GM12878 (cell line): ENCODE measurements at regions not wholly inside any gene's neighbourhood (a gene's known extent, or its start where the extent isn't known, plus 50 kb on each side); places are given as distances from the start of the nearest gene placed in this dataset.

Experiments
- ATAC-seq: fragments of 200-7000 bp; cut with Tn5 transposase; 3 replicates; pipeline ENCODE4 v1.9.1; 2020; ENCODE audit warnings: mild to moderate bottlenecking, moderate library complexity
- BruUV-seq: library from RNA; stranded (reverse); fragments of 400-500 nt; replicated peaks from 2 replicates; lab custom pipeline; 2021; lab: Mats Ljungman, UMichigan
- CTCF ChIA-PET: fragments of 300-600 bp; sonication (Branson Sonifier 250); formaldehyde crosslinking; extraction: SDS; loops from one replicate; lab custom pipeline; 2021; ENCODE audit warnings: inconsistent platforms; lab: Yijun Ruan, JAX
- POLR2A ChIA-PET: fragments of 350-600 bp; formaldehyde crosslinking; extraction: SDS; loops from one replicate; lab custom pipeline; 2021; ENCODE audit warnings: inconsistent platforms; lab: Charles Lee
- RAD21 ChIA-PET: fragments of 300-600 bp; sonication (Branson Sonifier 250); formaldehyde crosslinking; loops from one replicate; lab custom pipeline; 2023; ENCODE audit warnings: antibody characterized with exemption; ENCODE audit not compliant: unreplicated experiment; lab: Charles Lee
- SMC1A ChIA-PET: fragments of 300-600 bp; sonication (Branson Sonifier 250); formaldehyde crosslinking; loops from one replicate; lab custom pipeline; 2023; ENCODE audit not compliant: unreplicated experiment, uncharacterized antibody; lab: Charles Lee
- DNase-seq: peaks from one replicate; pipeline ENCODE4 v3.0.0-alpha.2; 2011; ENCODE audit warnings: low read depth, low spot score
- FAIRE-seq: peaks from 3 replicates; lab custom pipeline; 2011; peaks lifted over from hg19 to GRCh38; lab: Jason Lieb, UNC
- H2AFZ ChIP-seq: 2 replicates; pipeline ENCODE4 v1.6.0; 2011; ENCODE audit warnings: low read depth, low read length, control low read depth; ENCODE audit not compliant: control insufficient read depth
- H3K27ac ChIP-seq: 2 replicates; pipeline ENCODE4 v1.5.1; 2011; ENCODE audit warnings: control low read depth; ENCODE audit not compliant: control insufficient read depth, insufficient read depth
- H3K27me3 ChIP-seq, 2 experiments: replicated peaks in 1 of 2; 2 replicates each; pipeline versions ENCODE4 v1.6.0 to v1.6.1; 2011; ENCODE audit warnings: low read length in 1 of 2; ENCODE audit not compliant: control insufficient read depth in 2 of 2, insufficient read depth in 2 of 2
- H3K36me3 ChIP-seq, 2 experiments: 2 replicates each; pipeline ENCODE4 v1.5.1; 2011; ENCODE audit warnings: low read length in 1 of 2; ENCODE audit not compliant: control insufficient read depth in 2 of 2, insufficient read depth in 2 of 2
- H3K4me1 ChIP-seq: 2 replicates; pipeline ENCODE4 v1.6.1; 2011; ENCODE audit warnings: mild to moderate bottlenecking, low read length, moderate library complexity, mixed read lengths; ENCODE audit not compliant: control insufficient read depth, insufficient read depth
- H3K4me2 ChIP-seq: 2 replicates; pipeline ENCODE4 v1.6.0; 2011; ENCODE audit warnings: control low read depth; ENCODE audit not compliant: control insufficient read depth, insufficient read depth
- H3K4me3 ChIP-seq: fragments of 200-600 bp; sonication (generic); 2 replicates; pipeline ENCODE4 v1.5.1; 2016
- H3K79me2 ChIP-seq: 2 replicates; pipeline ENCODE4 v1.6.0; 2011; ENCODE audit warnings: low read length; ENCODE audit not compliant: control insufficient read depth, insufficient read depth
- H3K9ac ChIP-seq: 2 replicates; pipeline ENCODE4 v1.8.0; 2011; ENCODE audit warnings: low read length, control low read depth, mixed read lengths; ENCODE audit not compliant: control insufficient read depth, insufficient read depth
- H3K9me3 ChIP-seq: replicated peaks from 3 replicates; pipeline ENCODE4 v1.5.1; 2011; ENCODE audit warnings: mild to moderate bottlenecking, low read length; ENCODE audit not compliant: control insufficient read depth, insufficient read depth
- H4K20me1 ChIP-seq: 2 replicates; pipeline ENCODE4 v1.6.0; 2011; ENCODE audit not compliant: control insufficient read depth, insufficient read depth
- ATF3 ChIP-seq: IDR thresholded peaks from 2 replicates; pipeline ENCODE4 v1.6.1; 2011; ENCODE audit warnings: low read depth, mild to moderate bottlenecking, low read length, moderate library complexity, borderline replicate concordance; ENCODE audit errors: extremely low read depth
- BHLHE40 ChIP-seq, 2 experiments: fragments of 450-650 bp in 1 of 2; IDR thresholded peaks; 2 replicates each; pipeline ENCODE4 v1.6.1; 2011 to 2017; ENCODE audit warnings: low read depth in 2 of 2, borderline replicate concordance in 1 of 2, improper control_type of control experiment in 1 of 2, low read length in 1 of 2, mild to moderate bottlenecking in 1 of 2
- CHD2 ChIP-seq: IDR thresholded peaks from 2 replicates; pipeline ENCODE4 v1.6.1; 2011; ENCODE audit warnings: low read depth, low read length, improper control_type of control experiment, borderline replicate concordance
- EP300 ChIP-seq, 2 experiments: fragments of 150-350 bp in 1 of 2; IDR thresholded peaks; 2 replicates each; pipeline ENCODE4 v1.6.1; 2011 to 2012; ENCODE audit warnings: low read depth in 2 of 2, low read length in 2 of 2, borderline replicate concordance in 1 of 2, improper control_type of control experiment in 1 of 2, inconsistent platforms in 1 of 2; ENCODE audit not compliant: control insufficient read depth in 1 of 2
- FOXK2 ChIP-seq: fragments of 450-650 bp; IDR thresholded peaks from 2 replicates; pipeline ENCODE4 v1.6.1; 2017; ENCODE audit warnings: mild to moderate bottlenecking, moderate library complexity
- HCFC1 ChIP-seq: fragments of 150-350 bp; IDR thresholded peaks from 2 replicates; pipeline ENCODE4 v1.6.1; 2014; ENCODE audit warnings: low read length
- IKZF2 ChIP-seq, 2 experiments: fragments of 450-650 bp; IDR thresholded peaks; 2 replicates each; pipeline ENCODE4 v1.6.1; 2017; ENCODE audit warnings: mild to moderate bottlenecking in 2 of 2, moderate library complexity in 2 of 2
- JUNB ChIP-seq: IDR thresholded peaks from 2 replicates; pipeline ENCODE4 v1.6.1; 2016; ENCODE audit warnings: antibody characterized with exemption, mild to moderate bottlenecking
- MYB ChIP-seq: fragments of 150-350 bp; IDR thresholded peaks from 2 replicates; pipeline ENCODE4 v1.6.1; 2014; ENCODE audit warnings: mild to moderate bottlenecking, low read depth, low read length, borderline replicate concordance
- RCOR1 ChIP-seq: conservative IDR thresholded peaks from 2 replicates; pipeline ENCODE4 v1.6.1; 2012; ENCODE audit warnings: low read depth, low read length, improper control_type of control experiment
- SUPT20H ChIP-seq: IDR thresholded peaks from 2 replicates; pipeline ENCODE4 v1.6.1; 2011; ENCODE audit warnings: low read depth, mild to moderate bottlenecking, low read length, moderate library complexity, borderline replicate concordance; ENCODE audit not compliant: control insufficient read depth
- USF1 ChIP-seq: IDR thresholded peaks from 2 replicates; pipeline ENCODE4 v1.6.1; 2011; ENCODE audit warnings: borderline replicate concordance, low read depth, mild to moderate bottlenecking, moderate library complexity, mixed read lengths, low read length; ENCODE audit not compliant: insufficient read depth; ENCODE audit errors: extremely low read length
- USF2 ChIP-seq: IDR thresholded peaks from 2 replicates; pipeline ENCODE4 v1.6.1; 2011; ENCODE audit warnings: low read depth, low read length, improper control_type of control experiment, borderline replicate concordance
- ZNF384 ChIP-seq: IDR thresholded peaks from 2 replicates; pipeline ENCODE4 v1.6.1; 2012; ENCODE audit warnings: low read depth, mild to moderate bottlenecking, low read length, improper control_type of control experiment, borderline replicate concordance
- ZZZ3 ChIP-seq: IDR thresholded peaks from 2 replicates; pipeline ENCODE4 v1.6.1; 2011; ENCODE audit warnings: low read depth; ENCODE audit not compliant: control insufficient read depth, insufficient read length
- WGBS: methylation state at CpG from one replicate; pipeline ENCODE4 v1.1.6; 2016; ENCODE audit warnings: low lambda C conversion rate; ENCODE audit not compliant: insufficient replicate concordance, insufficient coverage; ENCODE audit errors: missing lambda C conversion rate; 5-methylcytosine and 5-hydroxymethylcytosine counted together
- in situ Hi-C: fragments of 300-500 bp; cut with MboI; formaldehyde crosslinking; loops from 9 replicates; pipeline ENCODE4 v1.14.3; 2018; ENCODE audit warnings: mixed read lengths
- intact Hi-C: fragments of 100-400 bp; cut with micrococcal nuclease; formaldehyde crosslinking; loops from one replicate; pipeline ENCODE4 v1.14.2; 2022; ENCODE audit not compliant: unreplicated experiment

- RAD21 ChIA-PET: no interaction called here
- no peaks in the 10 kb centered on the region for H3K36me3 ChIP-seq
- H3K4me1 ChIP-seq: no peaks in the 10 kb centered on the region
- H4K20me1 ChIP-seq: no peaks in the 10 kb centered on the region
- intact Hi-C loops (no loop called here), in situ Hi-C loops (no loop called here)
- DNase-seq: no peak
- no peak for ATAC-seq
- TF ChIP-seq RCOR1 (no peak), ZNF384 (no peak), CHD2 (no peak), ATF3 (no peak), FOXK2 (no peak), MYB (no peak), EP300 (IDR thresholded peaks at IDR 0.05; ENCODE audit: borderline replicate concordance in 1 of 2, control insufficient read depth in 1 of 2, low read depth in 2 of 2, low read length in 2 of 2) (no peak), USF1 (no peak), BHLHE40 (IDR thresholded peaks at IDR 0.05; ENCODE audit: borderline replicate concordance in 1 of 2, low read depth in 2 of 2, low read length in 1 of 2) (no peak), SUPT20H (no peak), USF2 (no peak), IKZF2 (IDR thresholded peaks at IDR 0.05) (no peak), JUNB (no peak), ZZZ3 (no peak), HCFC1 (no peak)
- H3K27me3 ChIP-seq: no peaks in the 10 kb centered on the region
- POLR2A ChIA-PET: no interaction called here
- H3K4me2 ChIP-seq: no peak overlapping the region
- no peaks in the 10 kb centered on the region for H3K79me2 ChIP-seq
- H3K9ac ChIP-seq: no peak overlapping the region
- FAIRE-seq: no peak
- CTCF ChIA-PET: interaction anchor here (1.6 kb wide), 1 partner anchor 76 kb away, joined by 3 read pairs; no protein-coding TSS in a partner anchor
- H3K4me3 ChIP-seq: no peak overlapping the region
- SMC1A ChIA-PET: no interaction called here
- no TSS peak for BruUV-seq
- WGBS: 50% methylated on average over 3 of the region's 3 CpGs
- no peak overlapping the region for H3K27ac ChIP-seq
- no peaks in the 10 kb centered on the region for H3K9me3 ChIP-seq
- no peak overlapping the region for H2AFZ ChIP-seq
These were observed 311.2 kb downstream of the SEC23A start for GRCh38 chr14:38791862-38792261.
